ENCODE measurements at regions not wholly inside any gene's neighbourhood (a gene's known extent, or its start where the extent isn't known, plus 50 kb on each side); places are given as distances from the start of the nearest gene placed in this dataset.

- Histone ChIP-seq H3K27me3 (ENCODE audit: control insufficient read depth in 1 of 2, insufficient read depth in 1 of 2, low read length in 2 of 2) (no peaks in the 10 kb centered on the region), H2AK5ac (ENCODE audit: low read length, severe bottlenecking) (no peak overlapping the region)
These were observed 242.8 kb upstream of the GBE1 start for GRCh38 chr3:82004266-82004665.

GRCh38 chr3:82002986-82003642 lies 241.7 kb upstream of the GBE1 start:
- Histone ChIP-seq H3K36me3 (ENCODE audit: control insufficient read depth in 1 of 2, insufficient read depth in 2 of 2, low read depth in 1 of 2, low read length in 2 of 2) (no peaks in the 10 kb centered on the region), H2BK15ac (ENCODE audit: low read depth, poor library complexity, severe bottlenecking) (no peak overlapping the region), H2BK120ac (ENCODE audit: low read depth, low read length) (no peak overlapping the region), H3K18ac (ENCODE audit: low read depth in 1 of 2, low read length in 2 of 2) (no peak overlapping the region), H4K8ac (ENCODE audit: low read length) (no peak overlapping the region), H3K4me2 (ENCODE audit: low read length, poor library complexity, severe bottlenecking) (no peak overlapping the region), H3K4me3 (ENCODE audit: insufficient read depth in 1 of 2, low read depth in 1 of 2, low read length in 2 of 2) (no peak overlapping the region), H3K9ac (ENCODE audit: low read length) (no peak overlapping the region), H4K91ac (ENCODE audit: low read length) (no peak overlapping the region), H3K27ac (ENCODE audit: low read length, poor library complexity, severe bottlenecking) (no peak overlapping the region), H3K23ac (ENCODE audit: low read length in 2 of 2) (no peak overlapping the region), H2AFZ (ENCODE audit: low read depth, low read length) (no peak overlapping the region), H3K14ac (ENCODE audit: low read length in 2 of 2) (no peak overlapping the region), H3K9me3 (ENCODE audit: control insufficient read depth, low read length) (peaks cover 5% of the 10 kb centered on the region), H3K27me3 (ENCODE audit: control insufficient read depth in 1 of 2, insufficient read depth in 1 of 2, low read length in 2 of 2) (no peaks in the 10 kb centered on the region), H3K4me1 (ENCODE audit: control insufficient read depth, insufficient read depth, low read depth, low read length) (no peaks in the 10 kb centered on the region), H3K4ac (ENCODE audit: low read depth in 1 of 2, low read length in 2 of 2) (no peak overlapping the region), H2BK12ac (ENCODE audit: low read length in 2 of 2) (no peak overlapping the region), H2BK5ac (ENCODE audit: low read depth, low read length, poor library complexity, severe bottlenecking) (no peak overlapping the region), H3K79me1 (replicated peaks; ENCODE audit: low read length, poor library complexity, severe bottlenecking) (no peaks in the 10 kb centered on the region), H2AK5ac (ENCODE audit: low read length, severe bottlenecking) (no peak overlapping the region)
- DNase-seq, result no peak
- WGBS, result 80% methylated on average over 2 of the region's 2 CpGs

More at GRCh38 chr3:82004266-82004665, 242.8 kb upstream of the GBE1 start:
- no peaks in the 10 kb centered on the region for H3K79me1 ChIP-seq (replicated peaks; ENCODE audit: low read length, poor library complexity, severe bottlenecking)
- H2BK120ac ChIP-seq (ENCODE audit: low read depth, low read length), result no peak overlapping the region
- H3K36me3 ChIP-seq (ENCODE audit: control insufficient read depth in 1 of 2, insufficient read depth in 2 of 2, low read depth in 1 of 2, low read length in 2 of 2), result no peaks in the 10 kb centered on the region
- H3K14ac ChIP-seq (ENCODE audit: low read length in 2 of 2), result no peak overlapping the region
- no peak overlapping the region for H3K4me3 ChIP-seq (ENCODE audit: insufficient read depth in 1 of 2, low read depth in 1 of 2, low read length in 2 of 2)
- no peak overlapping the region for H4K91ac ChIP-seq (ENCODE audit: low read length)
- no peaks in the 10 kb centered on the region for H3K4me1 ChIP-seq (ENCODE audit: control insufficient read depth, insufficient read depth, low read depth, low read length)
- H3K9ac ChIP-seq (ENCODE audit: low read length), result no peak overlapping the region
- H2BK5ac ChIP-seq (ENCODE audit: low read depth, low read length, poor library complexity, severe bottlenecking), result no peak overlapping the region
- H3K4me2 ChIP-seq (ENCODE audit: low read length, poor library complexity, severe bottlenecking), result no peak overlapping the region
- no peak overlapping the region for H4K8ac ChIP-seq (ENCODE audit: low read length)
- H2AFZ ChIP-seq (ENCODE audit: low read depth, low read length), result no peak overlapping the region
- no peak overlapping the region for H2BK15ac ChIP-seq (ENCODE audit: low read depth, poor library complexity, severe bottlenecking)
- H3K9me3 ChIP-seq (ENCODE audit: control insufficient read depth, low read length), result peaks cover 5% of the 10 kb centered on the region
- no peak for DNase-seq
- H3K23ac ChIP-seq (ENCODE audit: low read length in 2 of 2), result no peak overlapping the region
- no CpG with 5 or more reads among the region's 2 CpGs for WGBS
- H2BK12ac ChIP-seq (ENCODE audit: low read length in 2 of 2), result no peak overlapping the region
- no peak overlapping the region for H3K18ac ChIP-seq (ENCODE audit: low read depth in 1 of 2, low read length in 2 of 2)
- H3K4ac ChIP-seq (ENCODE audit: low read depth in 1 of 2, low read length in 2 of 2), result no peak overlapping the region
- H3K27ac ChIP-seq (ENCODE audit: low read length, poor library complexity, severe bottlenecking), result no peak overlapping the region

GRCh38 chr3:82002491-82002890 lies 241.0 kb upstream of the GBE1 start:
- Histone ChIP-seq H3K9me3 (ENCODE audit: control insufficient read depth, low read length) (peaks cover 3% of the 10 kb centered on the region), H2AFZ (ENCODE audit: low read depth, low read length) (no peak overlapping the region), H3K79me1 (replicated peaks; ENCODE audit: low read length, poor library complexity, severe bottlenecking) (no peaks in the 10 kb centered on the region), H4K91ac (ENCODE audit: low read length) (no peak overlapping the region), H3K4me2 (ENCODE audit: low read length, poor library complexity, severe bottlenecking) (no peak overlapping the region), H2BK12ac (ENCODE audit: low read length in 2 of 2) (no peak overlapping the region), H3K27ac (ENCODE audit: low read length, poor library complexity, severe bottlenecking) (no peak overlapping the region), H3K18ac (ENCODE audit: low read depth in 1 of 2, low read length in 2 of 2) (no peak overlapping the region), H3K4me3 (ENCODE audit: insufficient read depth in 1 of 2, low read depth in 1 of 2, low read length in 2 of 2) (no peak overlapping the region), H3K27me3 (ENCODE audit: control insufficient read depth in 1 of 2, insufficient read depth in 1 of 2, low read length in 2 of 2) (no peaks in the 10 kb centered on the region), H4K8ac (ENCODE audit: low read length) (no peak overlapping the region), H3K23ac (ENCODE audit: low read length in 2 of 2) (no peak overlapping the region), H3K4me1 (ENCODE audit: control insufficient read depth, insufficient read depth, low read depth, low read length) (no peaks in the 10 kb centered on the region), H2BK5ac (ENCODE audit: low read depth, low read length, poor library complexity, severe bottlenecking) (no peak overlapping the region), H3K4ac (ENCODE audit: low read depth in 1 of 2, low read length in 2 of 2) (no peak overlapping the region), H2AK5ac (ENCODE audit: low read length, severe bottlenecking) (no peak overlapping the region), H2BK120ac (ENCODE audit: low read depth, low read length) (no peak overlapping the region), H3K14ac (ENCODE audit: low read length in 2 of 2) (no peak overlapping the region), H3K36me3 (ENCODE audit: control insufficient read depth in 1 of 2, insufficient read depth in 2 of 2, low read depth in 1 of 2, low read length in 2 of 2) (no peaks in the 10 kb centered on the region), H2BK15ac (ENCODE audit: low read depth, poor library complexity, severe bottlenecking) (no peak overlapping the region), H3K9ac (ENCODE audit: low read length) (no peak overlapping the region)
- 81% methylated on average over 2 of the region's 2 CpGs for WGBS
- no peak for DNase-seq

GRCh38 chr3:82001276-82001923 lies 240.0 kb upstream of the GBE1 start:
- DNase-seq, result no peak
- Histone ChIP-seq H2BK5ac (ENCODE audit: low read depth, low read length, poor library complexity, severe bottlenecking) (no peak overlapping the region), H3K4me2 (ENCODE audit: low read length, poor library complexity, severe bottlenecking) (no peak overlapping the region), H3K14ac (ENCODE audit: low read length in 2 of 2) (no peak overlapping the region), H3K18ac (ENCODE audit: low read depth in 1 of 2, low read length in 2 of 2) (no peak overlapping the region), H3K4ac (ENCODE audit: low read depth in 1 of 2, low read length in 2 of 2) (no peak overlapping the region), H3K27me3 (ENCODE audit: control insufficient read depth in 1 of 2, insufficient read depth in 1 of 2, low read length in 2 of 2) (no peaks in the 10 kb centered on the region), H3K23ac (ENCODE audit: low read length in 2 of 2) (no peak overlapping the region), H2AFZ (ENCODE audit: low read depth, low read length) (no peak overlapping the region), H2BK15ac (ENCODE audit: low read depth, poor library complexity, severe bottlenecking) (no peak overlapping the region), H2AK5ac (ENCODE audit: low read length, severe bottlenecking) (no peak overlapping the region), H3K27ac (ENCODE audit: low read length, poor library complexity, severe bottlenecking) (no peak overlapping the region), H3K36me3 (ENCODE audit: control insufficient read depth in 1 of 2, insufficient read depth in 2 of 2, low read depth in 1 of 2, low read length in 2 of 2) (no peaks in the 10 kb centered on the region), H3K4me1 (ENCODE audit: control insufficient read depth, insufficient read depth, low read depth, low read length) (no peaks in the 10 kb centered on the region), H3K4me3 (ENCODE audit: insufficient read depth in 1 of 2, low read depth in 1 of 2, low read length in 2 of 2) (no peak overlapping the region), H4K8ac (ENCODE audit: low read length) (no peak overlapping the region), H2BK12ac (ENCODE audit: low read length in 2 of 2) (no peak overlapping the region), H3K9me3 (ENCODE audit: control insufficient read depth, low read length) (peaks cover 2% of the 10 kb centered on the region), H4K91ac (ENCODE audit: low read length) (no peak overlapping the region), H3K9ac (ENCODE audit: low read length) (no peak overlapping the region), H2BK120ac (ENCODE audit: low read depth, low read length) (no peak overlapping the region), H3K79me1 (replicated peaks; ENCODE audit: low read length, poor library complexity, severe bottlenecking) (no peaks in the 10 kb centered on the region)
- 27% methylated on average over 1 of the region's 2 CpGs for WGBS

Data from mesenchymal stem cell (in vitro differentiated cells and primary cell).